CD14-positive monocyte (primary cell): ENCODE measurements at regions not wholly inside any gene's neighbourhood (a gene's known extent, or its start where the extent isn't known, plus 50 kb on each side); places are given as distances from the start of the nearest gene placed in this dataset.

Experiments
- DNase-seq, 3 donors: peaks; one replicate each; pipeline ENCODE4 v3.0.0-alpha.2; 2011 to 2022
- H2AFZ ChIP-seq: 2 replicates; pipeline ENCODE4 v1.6.0; 2012; ENCODE audit warnings: mild to moderate bottlenecking, low read depth, low read length, inconsistent platforms; ENCODE audit not compliant: insufficient read depth, poor library complexity, severe bottlenecking
- H3K27ac ChIP-seq, 2 donors: 1 replicate in 1 of 2; 2 replicates in 1 of 2; pipeline ENCODE4 v1.5.1; 2012 to 2013; ENCODE audit warnings: low read length in 2 of 2, control low read depth in 1 of 2, inconsistent platforms in 1 of 2, low read depth in 1 of 2, mild to moderate bottlenecking in 1 of 2
- H3K27me3 ChIP-seq, 2 donors: one replicate each; pipeline versions ENCODE4 v1.6.0 to v1.6.1; 2011 to 2013; ENCODE audit warnings: low read length in 2 of 2; ENCODE audit not compliant: control insufficient read depth in 2 of 2, insufficient read depth in 2 of 2
- H3K36me3 ChIP-seq, 2 donors: replicated peaks in 1 of 2; 1 replicate in 1 of 2; 2 replicates in 1 of 2; pipeline versions ENCODE4 v1.5.1 to v1.6.1; 2012 to 2013; ENCODE audit warnings: low read length in 2 of 2, control low read depth in 1 of 2, inconsistent platforms in 1 of 2, mild to moderate bottlenecking in 1 of 2; ENCODE audit not compliant: insufficient read depth in 2 of 2, control insufficient read depth in 1 of 2
- H3K4me1 ChIP-seq, 2 donors: 1 replicate in 1 of 2; 2 replicates in 1 of 2; pipeline versions ENCODE4 v1.5.1 to v1.6.1; 2012 to 2013; ENCODE audit warnings: low read length in 2 of 2, control low read depth in 1 of 2, inconsistent platforms in 1 of 2, mild to moderate bottlenecking in 1 of 2, moderate library complexity in 1 of 2; ENCODE audit not compliant: insufficient read depth in 2 of 2, control insufficient read depth in 1 of 2
- H3K4me2 ChIP-seq: replicated peaks from 2 replicates; pipeline ENCODE3; 2012; ENCODE audit warnings: low read length, moderate library complexity, mild to moderate bottlenecking; ENCODE audit not compliant: poor library complexity, severe bottlenecking; ENCODE audit errors: extremely low read depth
- H3K4me3 ChIP-seq, 3 experiments: fragments of 200-600 bp in 1 of 3; sonication (generic) in 1 of 3; replicated peaks in 1 of 3; 1 replicate in 2 of 3; 2 replicates in 1 of 3; pipeline ENCODE4 v1.5.1; 2011 to 2013; ENCODE audit warnings: low read length in 3 of 3, mild to moderate bottlenecking in 3 of 3, control low read depth in 2 of 3, low read depth in 2 of 3, inconsistent platforms in 1 of 3, moderate library complexity in 1 of 3
- H3K79me2 ChIP-seq: 2 replicates; pipeline ENCODE4 v1.6.0; 2012; ENCODE audit warnings: mild to moderate bottlenecking, control low read depth, inconsistent platforms, low read length, moderate library complexity; ENCODE audit not compliant: insufficient read depth
- H3K9ac ChIP-seq: 2 replicates; pipeline ENCODE4 v1.6.0; 2017; ENCODE audit warnings: low read length, mild to moderate bottlenecking; ENCODE audit not compliant: insufficient read depth, poor library complexity, severe bottlenecking
- H3K9me3 ChIP-seq, 2 donors: replicated peaks in 1 of 2; 1 replicate in 1 of 2; 2 replicates in 1 of 2; pipeline versions ENCODE4 v1.5.1 to v1.6.1; 2012 to 2013; ENCODE audit warnings: low read length in 2 of 2, control low read depth in 1 of 2; ENCODE audit not compliant: control insufficient read depth in 1 of 2, insufficient read depth in 1 of 2
- H4K20me1 ChIP-seq: 2 replicates; pipeline ENCODE4 v1.6.0; 2012; ENCODE audit warnings: mild to moderate bottlenecking, low read length, control low read depth, moderate library complexity; ENCODE audit not compliant: insufficient read depth
- H3K27ac Mint-ChIP-seq, 7 donors: one replicate each; pipeline ENCODE4 v1.8.0; 2020; ENCODE audit warnings: mild to moderate bottlenecking in 7 of 7, mixed read lengths in 7 of 7, moderate library complexity in 6 of 7, inconsistent platforms in 2 of 7
- H3K27me3 Mint-ChIP-seq, 3 donors: one replicate each; pipeline ENCODE4 v1.8.0; 2021 to 2022; ENCODE audit warnings: low read depth in 3 of 3, mild to moderate bottlenecking in 3 of 3, mixed read lengths in 3 of 3, moderate library complexity in 3 of 3, inconsistent platforms in 1 of 3
- H3K36me3 Mint-ChIP-seq, 2 donors: one replicate each; pipeline ENCODE4 v1.8.0; 2020; ENCODE audit warnings: mixed read lengths in 2 of 2, inconsistent platforms in 1 of 2, mild to moderate bottlenecking in 1 of 2
- H3K4me1 Mint-ChIP-seq: one replicate; pipeline ENCODE4 v1.8.0; 2020; ENCODE audit warnings: mild to moderate bottlenecking, mixed read lengths
- H3K4me3 Mint-ChIP-seq, 2 donors: one replicate each; pipeline ENCODE4 v1.8.0; 2020; ENCODE audit warnings: mild to moderate bottlenecking in 2 of 2, mixed read lengths in 2 of 2, moderate library complexity in 1 of 2
- H3K9me3 Mint-ChIP-seq, 7 donors: one replicate each; pipeline ENCODE4 v1.8.0; 2020 to 2022; ENCODE audit warnings: mixed read lengths in 7 of 7, mild to moderate bottlenecking in 6 of 7, moderate library complexity in 6 of 7, inconsistent platforms in 2 of 7
- CTCF ChIP-seq: fragments of 200-600 bp; IDR thresholded peaks from one replicate; pipeline ENCODE4 v1.8.0; 2022; ENCODE audit warnings: antibody characterized with exemption, mild to moderate bottlenecking
- WGBS: methylation state at CpG from one replicate; pipeline ENCODE4 v1.1.5; 2013; ENCODE audit warnings: missing lambda C conversion rate; ENCODE audit not compliant: insufficient coverage; 5-methylcytosine and 5-hydroxymethylcytosine counted together
- intact Hi-C, 2 donors: fragments of 100-400 bp; cut with micrococcal nuclease; formaldehyde crosslinking; loops; one replicate each; pipeline versions ENCODE4 v1.15.0 to v1.15.1; 2023

GRCh38 chrX:6679988-6680387 is 145.1 kb upstream of the VCX3A start:
- no peak overlapping the region for H3K4me3 Mint-ChIP-seq
- no peak for TF ChIP-seq CTCF
- no peak for DNase-seq
- intact Hi-C loops = no loop called here
- H3K36me3 Mint-ChIP-seq = no peaks in the 10 kb centered on the region
- H2AFZ ChIP-seq = no peak overlapping the region
- H3K4me3 ChIP-seq = no peak overlapping the region
- no peaks in the 10 kb centered on the region for H3K4me1 ChIP-seq
- H4K20me1 ChIP-seq = no peaks in the 10 kb centered on the region
- WGBS = no CpG with 5 or more reads among the region's 2 CpGs
- no peaks in the 10 kb centered on the region for H3K27me3 ChIP-seq
- peaks cover 2 to 8% (median 4%) of the 10 kb centered on the region in 7 donors for H3K9me3 Mint-ChIP-seq
- no peak overlapping the region for H3K9ac ChIP-seq
- H3K4me1 Mint-ChIP-seq = no peaks in the 10 kb centered on the region
- H3K9me3 ChIP-seq = peaks cover 5 to 8% of the 10 kb centered on the region in 2 donors
- no peaks in the 10 kb centered on the region for H3K27me3 Mint-ChIP-seq
- H3K27ac Mint-ChIP-seq = no peak overlapping the region
- no peak overlapping the region for H3K4me2 ChIP-seq
- no peaks in the 10 kb centered on the region for H3K36me3 ChIP-seq
- H3K79me2 ChIP-seq = no peaks in the 10 kb centered on the region
- no peak overlapping the region for H3K27ac ChIP-seq

GRCh38 chrX:6679550-6679949 is 144.6 kb upstream of the VCX3A start:
- WGBS = no CpG with 5 or more reads among the region's 5 CpGs
- Histone ChIP-seq H3K27me3 (no peaks in the 10 kb centered on the region), H3K9ac (no peak overlapping the region), H3K4me1 (no peaks in the 10 kb centered on the region), H3K4me2 (no peak overlapping the region), H3K79me2 (no peaks in the 10 kb centered on the region), H3K4me3 (no peak overlapping the region), H3K27ac (no peak overlapping the region), H4K20me1 (no peaks in the 10 kb centered on the region), H3K9me3 (peaks cover 7 to 8% of the 10 kb centered on the region in 2 donors), H3K36me3 (no peaks in the 10 kb centered on the region), H2AFZ (no peak overlapping the region)
- no peak for DNase-seq
- Mint-ChIP-seq H3K4me1 (no peaks in the 10 kb centered on the region), H3K4me3 (no peak overlapping the region), H3K9me3 (peaks cover 2 to 8% (median 4%) of the 10 kb centered on the region in 7 donors), H3K27me3 (no peaks in the 10 kb centered on the region), H3K36me3 (no peaks in the 10 kb centered on the region), H3K27ac (no peak overlapping the region)
- TF ChIP-seq CTCF = no peak
- intact Hi-C loops = no loop called here
